ENCODE measurements at regions not wholly inside any gene's neighbourhood (a gene's known extent, or its start where the extent isn't known, plus 50 kb on each side); places are given as distances from the start of the nearest gene placed in this dataset.

GRCh38 chr11:90756617-90757016, 533.8 kb upstream of the CHORDC1 start:
- no peak overlapping the region for H3K27ac ChIP-seq (ENCODE audit: extremely low read depth, low read depth, low read length)
- ChIA-PET CTCF (no interaction called here), POLR2A (no interaction called here)
- no peaks in the 10 kb centered on the region for H3K9me3 ChIP-seq (ENCODE audit: control insufficient read depth, insufficient read depth, low read depth, low read length)
- H3K36me3 ChIP-seq (ENCODE audit: control insufficient read depth in 2 of 2, insufficient read depth in 1 of 2, low read length in 2 of 2): no peaks in the 10 kb centered on the region
- H3K4me3 ChIP-seq (ENCODE audit: low read depth, low read length): no peak overlapping the region
- no peaks in the 10 kb centered on the region for H3K4me1 ChIP-seq (ENCODE audit: control insufficient read depth, insufficient read depth, low read length)
- TF ChIP-seq IKZF3 (tag by site-specific recombination; IDR thresholded peaks at IDR 0.05) (no peak), ZNF280D (tag by site-specific recombination; IDR thresholded peaks at IDR 0.05) (no peak), PRDM6 (tag by site-specific recombination; IDR thresholded peaks at IDR 0.05) (no peak), ZNF423 (tag by site-specific recombination; IDR thresholded peaks at IDR 0.05) (no peak), ZFP37 (tag by site-specific recombination; IDR thresholded peaks at IDR 0.05) (no peak), ZNF132 (tag by site-specific recombination; IDR thresholded peaks at IDR 0.05; ENCODE audit: borderline replicate concordance) (no peak), ZNF510 (tag by site-specific recombination; IDR thresholded peaks at IDR 0.05; ENCODE audit: insufficient replicate concordance) (no peak), ZNF311 (tag by site-specific recombination; IDR thresholded peaks at IDR 0.05; ENCODE audit: borderline replicate concordance) (no peak), ZBTB20 (tag by site-specific recombination; IDR thresholded peaks at IDR 0.05) (no peak), ZNF174 (tag by site-specific recombination; IDR thresholded peaks at IDR 0.05) (no peak), ZSCAN18 (tag by site-specific recombination; IDR thresholded peaks at IDR 0.05) (no peak), ZNF768 (tag by site-specific recombination; IDR thresholded peaks at IDR 0.05) (no peak)

DNA sequence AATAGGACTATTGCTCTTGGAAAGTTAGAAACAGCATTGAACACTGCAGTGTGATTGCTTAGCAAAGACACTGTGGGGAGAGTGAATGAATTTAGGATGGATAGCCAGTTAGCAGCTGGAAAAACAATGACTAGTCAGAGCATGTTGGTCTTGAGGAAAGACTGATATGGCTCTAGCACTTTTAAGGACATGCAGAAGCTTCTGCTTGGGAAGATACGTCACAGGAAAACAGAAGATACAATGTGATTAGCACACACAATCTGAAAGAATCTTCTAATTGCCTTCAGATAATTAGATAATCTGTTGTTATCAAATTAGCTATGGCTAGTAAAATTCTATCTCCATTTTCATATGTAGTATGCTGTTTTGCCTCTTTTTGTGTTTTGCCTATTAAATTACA, 530.7 kb upstream of the CHORDC1 start:
- H3K36me3 ChIP-seq (ENCODE audit: control insufficient read depth in 2 of 2, insufficient read depth in 1 of 2, low read length in 2 of 2): no peaks in the 10 kb centered on the region
- ChIA-PET POLR2A (no interaction called here), CTCF (interaction anchor here (0.7 kb wide), 1 partner anchor 1180 kb away, joined by 3 read pairs; no protein-coding TSS in a partner anchor)
- TF ChIP-seq, protein P1, sequence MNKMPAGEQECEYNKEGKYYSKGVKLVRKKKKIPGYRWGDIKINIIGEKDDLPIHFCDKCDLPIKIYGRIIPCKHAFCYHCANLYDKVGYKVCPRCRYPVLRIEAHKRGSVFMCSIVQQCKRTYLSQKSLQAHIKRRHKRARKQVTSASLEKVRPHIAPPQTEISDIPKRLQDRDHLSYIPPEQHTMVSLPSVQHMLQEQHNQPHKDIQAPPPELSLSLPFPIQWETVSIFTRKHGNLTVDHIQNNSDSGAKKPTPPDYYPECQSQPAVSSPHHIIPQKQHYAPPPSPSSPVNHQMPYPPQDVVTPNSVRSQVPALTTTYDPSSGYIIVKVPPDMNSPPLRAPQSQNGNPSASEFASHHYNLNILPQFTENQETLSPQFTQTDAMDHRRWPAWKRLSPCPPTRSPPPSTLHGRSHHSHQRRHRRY (tag by site-specific recombination; IDR thresholded peaks at IDR 0.05): no peak
- TF ChIP-seq ZFP37 (tag by site-specific recombination; IDR thresholded peaks at IDR 0.05): no peak
- H3K4me1 ChIP-seq (ENCODE audit: control insufficient read depth, insufficient read depth, low read length): no peaks in the 10 kb centered on the region
- no peak overlapping the region for H3K27ac ChIP-seq (ENCODE audit: extremely low read depth, low read depth, low read length)
- H3K9me3 ChIP-seq (ENCODE audit: control insufficient read depth, insufficient read depth, low read depth, low read length): no peaks in the 10 kb centered on the region
- no peak overlapping the region for H3K4me3 ChIP-seq (ENCODE audit: low read depth, low read length)

GRCh38 chr11:90747057-90747456, 524.2 kb upstream of the CHORDC1 start:
- CTCF ChIA-PET: no interaction called here
- no peak overlapping the region for H3K4me3 ChIP-seq (ENCODE audit: low read depth, low read length)
- no peaks in the 10 kb centered on the region for H3K9me3 ChIP-seq (ENCODE audit: control insufficient read depth, insufficient read depth, low read depth, low read length)
- no peaks in the 10 kb centered on the region for H3K36me3 ChIP-seq (ENCODE audit: control insufficient read depth in 2 of 2, insufficient read depth in 1 of 2, low read length in 2 of 2)
- H3K27ac ChIP-seq (ENCODE audit: extremely low read depth, low read depth, low read length): no peak overlapping the region
- POLR2A ChIA-PET: no interaction called here
- no peaks in the 10 kb centered on the region for H3K4me1 ChIP-seq (ENCODE audit: control insufficient read depth, insufficient read depth, low read length)
- TF ChIP-seq ZNF707 (tag by site-specific recombination; IDR thresholded peaks at IDR 0.05) (no peak), ZNF211 (tag by site-specific recombination; IDR thresholded peaks at IDR 0.05; ENCODE audit: low read depth) (no peak), ZNF670 (tag by site-specific recombination; IDR thresholded peaks at IDR 0.05; ENCODE audit: low read depth) (no peak), KLF8 (tag by site-specific recombination; IDR thresholded peaks at IDR 0.05) (no peak), ZNF2 (tag by site-specific recombination; IDR thresholded peaks at IDR 0.05) (no peak)
- TF ChIP-seq, protein P2, sequence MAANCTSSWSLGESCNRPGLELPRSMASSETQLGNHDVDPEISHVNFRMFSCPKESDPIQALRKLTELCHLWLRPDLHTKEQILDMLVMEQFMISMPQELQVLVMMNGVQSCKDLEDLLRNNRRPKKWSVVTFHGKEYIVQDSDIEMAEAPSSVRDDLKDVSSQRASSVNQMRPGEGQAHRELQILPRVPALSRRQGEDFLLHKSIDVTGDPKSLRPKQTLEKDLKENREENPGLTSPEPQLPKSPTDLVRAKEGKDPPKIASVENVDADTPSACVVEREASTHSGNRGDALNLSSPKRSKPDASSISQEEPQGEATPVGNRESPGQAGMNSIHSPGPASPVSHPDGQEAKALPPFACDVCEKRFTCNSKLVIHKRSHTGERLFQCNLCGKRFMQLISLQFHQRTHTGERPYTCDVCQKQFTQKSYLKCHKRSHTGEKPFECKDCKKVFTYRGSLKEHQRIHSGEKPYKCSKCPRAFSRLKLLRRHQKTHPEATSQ (tag by site-specific recombination; IDR thresholded peaks at IDR 0.05): no peak
